MM.1S (cell line): ENCODE measurements at regions not wholly inside any gene's neighbourhood (a gene's known extent, or its start where the extent isn't known, plus 50 kb on each side); places are given as distances from the start of the nearest gene placed in this dataset.

Experiments used
- EZH2 ChIP-seq: fragments of 300-600 bp; sonication (generic); optimal IDR thresholded peaks from 2 replicates; pipeline ENCODE3; 2017; ENCODE audit warnings: low read depth, mild to moderate bottlenecking, antibody characterized with exemption, low read length, mixed read lengths
- EZH2phosphoT487 ChIP-seq: fragments of 300-600 bp; sonication (generic); IDR thresholded peaks from 2 replicates; pipeline ENCODE4 v1.6.1; 2018; ENCODE audit warnings: antibody characterized with exemption, low read length
- TF ChIP-seq, protein P1 (sequence below): fragments of 300-600 bp; sonication (generic); IDR thresholded peaks from 2 replicates; pipeline ENCODE4 v1.5.1; 2016; ENCODE audit warnings: antibody characterized with exemption, low read length, mixed read lengths

DNA sequence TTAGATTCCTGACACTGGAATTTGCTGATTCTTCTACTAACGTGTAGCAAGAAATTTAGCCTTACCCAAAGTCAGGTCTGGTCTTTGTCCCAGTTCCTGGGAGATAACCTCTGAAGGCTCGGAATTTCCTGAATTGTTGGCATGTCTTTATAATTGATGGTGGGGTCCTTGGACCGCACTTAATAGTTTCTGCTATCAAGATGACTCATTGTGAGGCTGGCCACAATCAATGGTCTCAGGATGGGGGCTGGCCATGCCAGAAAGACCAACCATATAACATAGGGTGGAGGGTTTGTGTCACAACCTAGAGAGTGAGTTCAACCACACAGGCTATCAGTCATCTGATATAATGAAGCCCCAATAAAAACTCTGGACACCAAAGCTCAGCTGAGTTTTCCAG lies 259.7 kb downstream of the DAD1 start:
- TF ChIP-seq, protein P1, sequence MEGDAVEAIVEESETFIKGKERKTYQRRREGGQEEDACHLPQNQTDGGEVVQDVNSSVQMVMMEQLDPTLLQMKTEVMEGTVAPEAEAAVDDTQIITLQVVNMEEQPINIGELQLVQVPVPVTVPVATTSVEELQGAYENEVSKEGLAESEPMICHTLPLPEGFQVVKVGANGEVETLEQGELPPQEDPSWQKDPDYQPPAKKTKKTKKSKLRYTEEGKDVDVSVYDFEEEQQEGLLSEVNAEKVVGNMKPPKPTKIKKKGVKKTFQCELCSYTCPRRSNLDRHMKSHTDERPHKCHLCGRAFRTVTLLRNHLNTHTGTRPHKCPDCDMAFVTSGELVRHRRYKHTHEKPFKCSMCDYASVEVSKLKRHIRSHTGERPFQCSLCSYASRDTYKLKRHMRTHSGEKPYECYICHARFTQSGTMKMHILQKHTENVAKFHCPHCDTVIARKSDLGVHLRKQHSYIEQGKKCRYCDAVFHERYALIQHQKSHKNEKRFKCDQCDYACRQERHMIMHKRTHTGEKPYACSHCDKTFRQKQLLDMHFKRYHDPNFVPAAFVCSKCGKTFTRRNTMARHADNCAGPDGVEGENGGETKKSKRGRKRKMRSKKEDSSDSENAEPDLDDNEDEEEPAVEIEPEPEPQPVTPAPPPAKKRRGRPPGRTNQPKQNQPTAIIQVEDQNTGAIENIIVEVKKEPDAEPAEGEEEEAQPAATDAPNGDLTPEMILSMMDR, result no peak
- no peak for TF ChIP-seq EZH2
- no peak for TF ChIP-seq EZH2phosphoT487
